ENCODE measurements at regions not wholly inside any gene's neighbourhood (a gene's known extent, or its start where the extent isn't known, plus 50 kb on each side); places are given as distances from the start of the nearest gene placed in this dataset.

- WGBS (ENCODE audit: low lambda C conversion rate) = 30% methylated on average over 3 of the region's 3 CpGs
- no peak overlapping the region for H3K4me3 ChIP-seq (replicated peaks in 1 of 3; ENCODE audit: insufficient read depth in 1 of 3, low read depth in 2 of 3, low read length in 3 of 3)
- no TSS peak for BruUV-seq (replicated peaks)
- no peak overlapping the region for H3K9ac ChIP-seq (ENCODE audit: insufficient read depth, low read depth, low read length)
- no peak overlapping the region for H2AFZ ChIP-seq (ENCODE audit: low read length)
- no peak overlapping the region for H3K27ac ChIP-seq (ENCODE audit: extremely low read length, insufficient read depth, low read length)
- in situ Hi-C loops (cut with HindIII; ENCODE audit: extremely low pct_ligation_motif_present, low pct_unique_long_range_greater_than_20kb) = no loop called here
- no peaks in the 10 kb centered on the region for H3K79me2 ChIP-seq (ENCODE audit: insufficient read depth, low read length)
- FAIRE-seq (no peak), ATAC-seq (no peak), DNase-seq (ENCODE audit: low spot score) (no peak)
- no peaks in the 10 kb centered on the region for H3K27me3 ChIP-seq (ENCODE audit: control insufficient read depth in 1 of 2, insufficient read depth in 2 of 2, low read length in 2 of 2)
- H3K4me2 ChIP-seq (ENCODE audit: low read depth, low read length) = no peak overlapping the region
- CTCF ChIA-PET (ENCODE audit: low intra/inter-chr PET ratio, low total read pairs) = no interaction called here
- TF ChIP-seq ZNF34 (CRISPR knock-in tag; IDR thresholded peaks at IDR 0.05; ENCODE audit: borderline replicate concordance) (no peak), PRDM4 (CRISPR knock-in tag; IDR thresholded peaks at IDR 0.05; ENCODE audit: borderline replicate concordance) (no peak)
- POLR2A ChIA-PET = no interaction called here
- intact Hi-C loops (cut with micrococcal nuclease; ENCODE audit: unreplicated experiment) = no loop called here
- no peaks in the 10 kb centered on the region for H3K4me1 ChIP-seq (ENCODE audit: insufficient read depth, low read length)
- H3K36me3 ChIP-seq (replicated peaks in 1 of 2; ENCODE audit: control insufficient read depth in 1 of 2, insufficient read depth in 2 of 2, low read length in 2 of 2) = no peaks in the 10 kb centered on the region
- H4K20me1 ChIP-seq (ENCODE audit: insufficient read depth, low read length) = no peaks in the 10 kb centered on the region
- H3K9me3 ChIP-seq (ENCODE audit: low read length) = no peaks in the 10 kb centered on the region
These were observed 203.4 kb upstream of the DPP10 start for GRCh38 chr2:114238910-114239559.

GRCh38 chr2:114248648-114249047 lies 193.8 kb upstream of the DPP10 start:
- 11% methylated on average over 3 of the region's 3 CpGs for WGBS (ENCODE audit: low lambda C conversion rate)
- POLR2A ChIA-PET = no interaction called here
- Histone ChIP-seq H3K27ac (ENCODE audit: extremely low read length, insufficient read depth, low read length) (no peak overlapping the region), H3K79me2 (ENCODE audit: insufficient read depth, low read length) (no peaks in the 10 kb centered on the region), H3K36me3 (replicated peaks in 1 of 2; ENCODE audit: control insufficient read depth in 1 of 2, insufficient read depth in 2 of 2, low read length in 2 of 2) (no peaks in the 10 kb centered on the region), H3K4me3 (replicated peaks in 1 of 3; ENCODE audit: insufficient read depth in 1 of 3, low read depth in 2 of 3, low read length in 3 of 3) (no peak overlapping the region), H3K4me2 (ENCODE audit: low read depth, low read length) (no peak overlapping the region), H2AFZ (ENCODE audit: low read length) (no peak overlapping the region), H3K9ac (ENCODE audit: insufficient read depth, low read depth, low read length) (no peak overlapping the region), H3K4me1 (ENCODE audit: insufficient read depth, low read length) (no peaks in the 10 kb centered on the region), H4K20me1 (ENCODE audit: insufficient read depth, low read length) (no peaks in the 10 kb centered on the region), H3K9me3 (ENCODE audit: low read length) (no peaks in the 10 kb centered on the region), H3K27me3 (ENCODE audit: control insufficient read depth in 1 of 2, insufficient read depth in 2 of 2, low read length in 2 of 2) (no peaks in the 10 kb centered on the region; a peak in 1 of 5 replicates)
- in situ Hi-C loops (cut with HindIII; ENCODE audit: extremely low pct_ligation_motif_present, low pct_unique_long_range_greater_than_20kb) (no loop called here), intact Hi-C loops (cut with micrococcal nuclease; ENCODE audit: unreplicated experiment) (no loop called here)
- FAIRE-seq (no peak), DNase-seq (ENCODE audit: low spot score) (no peak), ATAC-seq (no peak)
- BruUV-seq (replicated peaks) = no TSS peak
- CTCF ChIA-PET (ENCODE audit: low intra/inter-chr PET ratio, low total read pairs) = no interaction called here
- TF ChIP-seq CERS6 (CRISPR knock-in tag; IDR thresholded peaks at IDR 0.05) (no peak), HCFC1 (IDR thresholded peaks at IDR 0.05; ENCODE audit: low read depth, low read length) (no peak), RNF219 (CRISPR knock-in tag; IDR thresholded peaks at IDR 0.05) (no peak), AHR (CRISPR knock-in tag; IDR thresholded peaks at IDR 0.05) (no peak), KLF9 (CRISPR knock-in tag; IDR thresholded peaks at IDR 0.05; ENCODE audit: low read depth) (no peak), NFE2L2 (IDR thresholded peaks at IDR 0.05; ENCODE audit: low read length) (no peak), PLRG1 (conservative IDR thresholded peaks at IDR 0.05) (no peak), SRF (IDR thresholded peaks at IDR 0.05; ENCODE audit: low read depth, low read length) (no peak)
- TF ChIP-seq, protein P1, sequence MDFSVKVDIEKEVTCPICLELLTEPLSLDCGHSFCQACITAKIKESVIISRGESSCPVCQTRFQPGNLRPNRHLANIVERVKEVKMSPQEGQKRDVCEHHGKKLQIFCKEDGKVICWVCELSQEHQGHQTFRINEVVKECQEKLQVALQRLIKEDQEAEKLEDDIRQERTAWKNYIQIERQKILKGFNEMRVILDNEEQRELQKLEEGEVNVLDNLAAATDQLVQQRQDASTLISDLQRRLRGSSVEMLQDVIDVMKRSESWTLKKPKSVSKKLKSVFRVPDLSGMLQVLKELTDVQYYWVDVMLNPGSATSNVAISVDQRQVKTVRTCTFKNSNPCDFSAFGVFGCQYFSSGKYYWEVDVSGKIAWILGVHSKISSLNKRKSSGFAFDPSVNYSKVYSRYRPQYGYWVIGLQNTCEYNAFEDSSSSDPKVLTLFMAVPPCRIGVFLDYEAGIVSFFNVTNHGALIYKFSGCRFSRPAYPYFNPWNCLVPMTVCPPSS (IDR thresholded peaks at IDR 0.05) = no peak
- TF ChIP-seq, protein P2, sequence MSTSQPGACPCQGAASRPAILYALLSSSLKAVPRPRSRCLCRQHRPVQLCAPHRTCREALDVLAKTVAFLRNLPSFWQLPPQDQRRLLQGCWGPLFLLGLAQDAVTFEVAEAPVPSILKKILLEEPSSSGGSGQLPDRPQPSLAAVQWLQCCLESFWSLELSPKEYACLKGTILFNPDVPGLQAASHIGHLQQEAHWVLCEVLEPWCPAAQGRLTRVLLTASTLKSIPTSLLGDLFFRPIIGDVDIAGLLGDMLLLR (CRISPR knock-in tag; IDR thresholded peaks at IDR 0.05) = no peak
